ENCODE measurements at regions not wholly inside any gene's neighbourhood (a gene's known extent, or its start where the extent isn't known, plus 50 kb on each side); places are given as distances from the start of the nearest gene placed in this dataset.

DNA sequence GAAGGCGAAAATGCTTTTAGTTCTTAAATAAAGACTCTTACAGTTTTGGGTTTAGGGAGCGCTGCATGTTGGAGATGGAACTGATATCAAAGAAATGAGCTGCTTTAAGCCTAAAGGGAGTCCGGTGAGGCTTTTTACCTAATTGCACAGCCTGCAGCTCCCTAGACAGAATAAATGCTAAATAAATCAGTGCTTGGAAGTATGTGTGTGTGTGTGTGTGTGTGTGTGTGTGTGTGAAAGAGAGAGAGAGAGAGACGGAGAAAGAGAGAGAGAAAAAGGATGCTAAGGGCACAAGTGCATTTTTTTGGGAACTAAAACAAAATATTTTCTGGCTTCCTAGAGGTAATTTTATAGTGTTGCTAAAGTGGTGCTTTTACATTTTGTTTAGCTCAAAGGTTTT is 88.4 kb downstream of the MTRR start:
- H3K9ac ChIP-seq (ENCODE audit: control insufficient read depth, insufficient read depth, low read length), result no peak overlapping the region
- no peak overlapping the region for H2AFZ ChIP-seq (ENCODE audit: control insufficient read depth, low read depth, low read length)
- no peaks in the 10 kb centered on the region for H3K4me1 ChIP-seq (ENCODE audit: control insufficient read depth, insufficient read depth, low read length)
- in situ Hi-C loops (cut with MboI), result no loop called here
- H3K27me3 ChIP-seq (replicated peaks in 1 of 2; ENCODE audit: control insufficient read depth in 2 of 2, insufficient read depth in 2 of 2, low read length in 1 of 2), result no peaks in the 10 kb centered on the region
- no peaks in the 10 kb centered on the region for H4K20me1 ChIP-seq (ENCODE audit: control insufficient read depth, insufficient read depth)
- no peak for ATAC-seq
- no TSS peak for BruUV-seq (replicated peaks)
- H3K9me3 ChIP-seq (replicated peaks; ENCODE audit: control insufficient read depth, insufficient read depth, low read length), result no peaks in the 10 kb centered on the region
- DNase-seq (ENCODE audit: low read depth, low spot score), result no peak
- no peak overlapping the region for H3K27ac ChIP-seq (ENCODE audit: control insufficient read depth, insufficient read depth)
- H3K4me2 ChIP-seq (ENCODE audit: control insufficient read depth, insufficient read depth), result no peak overlapping the region
- SMC1A ChIA-PET (ENCODE audit: uncharacterized antibody, unreplicated experiment), result interaction anchor here (1.6 kb wide), 1 partner anchor 29 kb away, joined by 3 read pairs; no protein-coding TSS in a partner anchor
- no peak overlapping the region for H3K4me3 ChIP-seq
- TF ChIP-seq, protein P1, sequence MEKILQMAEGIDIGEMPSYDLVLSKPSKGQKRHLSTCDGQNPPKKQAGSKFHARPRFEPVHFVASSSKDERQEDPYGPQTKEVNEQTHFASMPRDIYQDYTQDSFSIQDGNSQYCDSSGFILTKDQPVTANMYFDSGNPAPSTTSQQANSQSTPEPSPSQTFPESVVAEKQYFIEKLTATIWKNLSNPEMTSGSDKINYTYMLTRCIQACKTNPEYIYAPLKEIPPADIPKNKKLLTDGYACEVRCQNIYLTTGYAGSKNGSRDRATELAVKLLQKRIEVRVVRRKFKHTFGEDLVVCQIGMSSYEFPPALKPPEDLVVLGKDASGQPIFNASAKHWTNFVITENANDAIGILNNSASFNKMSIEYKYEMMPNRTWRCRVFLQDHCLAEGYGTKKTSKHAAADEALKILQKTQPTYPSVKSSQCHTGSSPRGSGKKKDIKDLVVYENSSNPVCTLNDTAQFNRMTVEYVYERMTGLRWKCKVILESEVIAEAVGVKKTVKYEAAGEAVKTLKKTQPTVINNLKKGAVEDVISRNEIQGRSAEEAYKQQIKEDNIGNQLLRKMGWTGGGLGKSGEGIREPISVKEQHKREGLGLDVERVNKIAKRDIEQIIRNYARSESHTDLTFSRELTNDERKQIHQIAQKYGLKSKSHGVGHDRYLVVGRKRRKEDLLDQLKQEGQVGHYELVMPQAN (conservative IDR thresholded peaks at IDR 0.05), result no peak
- TF ChIP-seq SMAD5 (IDR thresholded peaks at IDR 0.05; ENCODE audit: low read depth) (no peak), SP1 (IDR thresholded peaks at IDR 0.05; ENCODE audit: low read depth, low read length) (no peak), GABPA (IDR thresholded peaks at IDR 0.05; ENCODE audit: low read depth) (no peak), ESRRA (IDR thresholded peaks at IDR 0.05; ENCODE audit: low read length) (no peak), DPF2 (IDR thresholded peaks at IDR 0.05) (no peak), POU2F2 (IDR thresholded peaks at IDR 0.05; ENCODE audit: borderline replicate concordance, low read depth, low read length) (no peak), ZBTB40 (IDR thresholded peaks at IDR 0.05; ENCODE audit: borderline replicate concordance) (no peak), MXI1 (IDR thresholded peaks at IDR 0.05; ENCODE audit: low read depth, low read length) (no peak), ZZZ3 (IDR thresholded peaks at IDR 0.05; ENCODE audit: control insufficient read depth, insufficient read length, low read depth) (no peak), JUND (IDR thresholded peaks at IDR 0.05; ENCODE audit: low read depth, low read length) (no peak)
- TF ChIP-seq, protein P2, sequence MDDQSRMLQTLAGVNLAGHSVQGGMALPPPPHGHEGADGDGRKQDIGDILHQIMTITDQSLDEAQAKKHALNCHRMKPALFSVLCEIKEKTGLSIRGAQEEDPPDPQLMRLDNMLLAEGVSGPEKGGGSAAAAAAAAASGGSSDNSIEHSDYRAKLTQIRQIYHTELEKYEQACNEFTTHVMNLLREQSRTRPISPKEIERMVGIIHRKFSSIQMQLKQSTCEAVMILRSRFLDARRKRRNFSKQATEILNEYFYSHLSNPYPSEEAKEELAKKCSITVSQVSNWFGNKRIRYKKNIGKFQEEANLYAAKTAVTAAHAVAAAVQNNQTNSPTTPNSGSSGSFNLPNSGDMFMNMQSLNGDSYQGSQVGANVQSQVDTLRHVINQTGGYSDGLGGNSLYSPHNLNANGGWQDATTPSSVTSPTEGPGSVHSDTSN (IDR thresholded peaks at IDR 0.05; ENCODE audit: insufficient replicate concordance, low read depth, low read length), result no peak
- intact Hi-C loops (cut with micrococcal nuclease; ENCODE audit: unreplicated experiment), result no loop called here
- 40% methylated on average over 4 of the region's 4 CpGs for WGBS (ENCODE audit: insufficient coverage, insufficient replicate concordance, low lambda C conversion rate, missing lambda C conversion rate)
- no peaks in the 10 kb centered on the region for H3K36me3 ChIP-seq (ENCODE audit: control insufficient read depth in 2 of 2, insufficient read depth in 2 of 2, low read length in 1 of 2)
- CTCF ChIA-PET, result interaction anchor here (0.6 to 0.8 kb wide), 3 partner anchors 9 to 1924 kb away, joined by 3 read pairs; no protein-coding TSS in a partner anchor
- no peaks in the 10 kb centered on the region for H3K79me2 ChIP-seq (ENCODE audit: control insufficient read depth, insufficient read depth, low read length)
- FAIRE-seq, result no peak
- POLR2A ChIA-PET, result no interaction called here
- RAD21 ChIA-PET (ENCODE audit: unreplicated experiment), result no interaction called here

Data from GM12878 (cell line).